HuH-7.5 (cell line): ENCODE measurements at regions not wholly inside any gene's neighbourhood (a gene's known extent, or its start where the extent isn't known, plus 50 kb on each side); places are given as distances from the start of the nearest gene placed in this dataset.

ENCODE experiments used
- DNase-seq: peaks from one replicate; pipeline ENCODE4 v3.0.0; 2011; ENCODE audit warnings: low spot score

GRCh38 chr4:58553679-58554078 lies 1443.5 kb upstream of the IGFBP7 start:
- no peak for DNase-seq

- no peak for DNase-seq
These were observed 1442.8 kb upstream of the IGFBP7 start for GRCh38 chr4:58553031-58553430.

- no peak for DNase-seq
These were observed 1441.5 kb upstream of the IGFBP7 start for GRCh38 chr4:58551676-58552075.

- no peak for DNase-seq
These were observed 1433.3 kb upstream of the IGFBP7 start for GRCh38 chr4:58543465-58543864.

- no peak for DNase-seq
These were observed 1431.7 kb upstream of the IGFBP7 start for GRCh38 chr4:58541926-58542325.

- DNase-seq = no peak
These were observed 1412.7 kb upstream of the IGFBP7 start for GRCh38 chr4:58522765-58523382.

- no peak for DNase-seq
These were observed 1405.0 kb upstream of the IGFBP7 start for GRCh38 chr4:58515226-58515625.

- no peak for DNase-seq
These were observed 1404.1 kb upstream of the IGFBP7 start for GRCh38 chr4:58514299-58514698.

- DNase-seq = no peak
These were observed 1400.5 kb upstream of the IGFBP7 start for GRCh38 chr4:58510652-58511051.

GRCh38 chr4:58507079-58507478 lies 1396.9 kb upstream of the IGFBP7 start:
- DNase-seq = no peak

- no peak for DNase-seq
These were observed 1392.7 kb upstream of the IGFBP7 start for GRCh38 chr4:58502839-58503238.

GRCh38 chr4:58499182-58499581 lies 1389.0 kb upstream of the IGFBP7 start:
- no peak for DNase-seq

GRCh38 chr4:58491620-58492019 lies 1381.4 kb upstream of the IGFBP7 start:
- DNase-seq = no peak

- no peak for DNase-seq
These were observed 1367.8 kb upstream of the IGFBP7 start for GRCh38 chr4:58477950-58478349.

GRCh38 chr4:58477513-58477912 lies 1367.3 kb upstream of the IGFBP7 start:
- no peak for DNase-seq

- DNase-seq = no peak
These were observed 1364.9 kb upstream of the IGFBP7 start for GRCh38 chr4:58475097-58475496.

GRCh38 chr4:58465031-58465430 lies 1354.8 kb upstream of the IGFBP7 start:
- DNase-seq = no peak

GRCh38 chr4:58456727-58457384 lies 1346.7 kb upstream of the IGFBP7 start:
- no peak for DNase-seq

GRCh38 chr4:58453956-58454355 lies 1343.8 kb upstream of the IGFBP7 start:
- DNase-seq = no peak

GRCh38 chr4:58451707-58452106 lies 1341.5 kb upstream of the IGFBP7 start:
- DNase-seq = no peak

GRCh38 chr4:58435871-58436270 lies 1325.7 kb upstream of the IGFBP7 start:
- no peak for DNase-seq

GRCh38 chr4:58413849-58414248 lies 1303.7 kb upstream of the IGFBP7 start:
- DNase-seq = no peak

- no peak for DNase-seq
These were observed 1301.7 kb upstream of the IGFBP7 start for GRCh38 chr4:58411904-58412303.

GRCh38 chr4:58406762-58407161 lies 1296.6 kb upstream of the IGFBP7 start:
- no peak for DNase-seq
